Stimulated activated CD8-positive, alpha-beta memory T cell treated with anti-CD3 and anti-CD28 coated beads, Interleukin-15, amount 100 ng/mL, for 1 hour (primary cell): ENCODE measurements at regions not wholly inside any gene's neighbourhood (a gene's known extent, or its start where the extent isn't known, plus 50 kb on each side); places are given as distances from the start of the nearest gene placed in this dataset.
"Not testable (repeated sequence)": the region's sequence is repeated elsewhere in the genome, so short reads cannot be mapped to it uniquely, and the experiment has no call there.

Source experiments
- DNase-seq: peaks from one replicate; pipeline ENCODE4 v3.0.0-alpha.2; 2020; ENCODE audit warnings: low read depth

GRCh38 chr1:198977909-198978308 is 339.1 kb downstream of the PTPRC start:
- no peak for DNase-seq

- no peak for DNase-seq
These were observed 339.7 kb downstream of the PTPRC start for GRCh38 chr1:198978523-198978922.

- DNase-seq = no peak
These were observed 347.2 kb downstream of the PTPRC start for GRCh38 chr1:198986036-198986435.

- no peak for DNase-seq
These were observed 347.6 kb downstream of the PTPRC start for GRCh38 chr1:198986442-198986841.

GRCh38 chr1:199002661-199003060 is 363.8 kb downstream of the PTPRC start:
- DNase-seq = no peak

GRCh38 chr1:199007423-199007822 is 368.6 kb downstream of the PTPRC start:
- DNase-seq = no peak

GRCh38 chr1:199009447-199009846 is 370.6 kb downstream of the PTPRC start:
- no peak for DNase-seq

GRCh38 chr1:199010492-199010891 is 371.7 kb downstream of the PTPRC start:
- DNase-seq = no peak

GRCh38 chr1:199010933-199011332 is 372.1 kb downstream of the PTPRC start:
- DNase-seq = no peak

- DNase-seq = no peak
These were observed 377.0 kb downstream of the PTPRC start for GRCh38 chr1:199015799-199016198.

- DNase-seq = no peak
These were observed 379.8 kb downstream of the PTPRC start for GRCh38 chr1:199018471-199019135.

GRCh38 chr1:199020051-199020450 is 381.2 kb downstream of the PTPRC start:
- DNase-seq = no peak

- DNase-seq = no peak
These were observed 382.1 kb downstream of the PTPRC start for GRCh38 chr1:199020904-199021303.

GRCh38 chr1:199029401-199029800 is 390.6 kb downstream of the PTPRC start:
- no peak for DNase-seq

GRCh38 chr1:199029855-199030254 is 391.0 kb downstream of the PTPRC start:
- DNase-seq = no peak

GRCh38 chr1:199030541-199030940 is 391.7 kb downstream of the PTPRC start:
- DNase-seq = not testable (repeated sequence)

- not testable (repeated sequence) for DNase-seq
These were observed 392.3 kb downstream of the PTPRC start for GRCh38 chr1:199031170-199031569.

GRCh38 chr1:199032479-199032878 is 393.6 kb downstream of the PTPRC start:
- not testable (repeated sequence) for DNase-seq

GRCh38 chr1:199033661-199034060 is 394.8 kb downstream of the PTPRC start:
- no peak for DNase-seq

- DNase-seq = no peak
These were observed 399.3 kb downstream of the PTPRC start for GRCh38 chr1:199038156-199038555.

GRCh38 chr1:199040076-199040905 is 401.5 kb downstream of the PTPRC start:
- no peak for DNase-seq

GRCh38 chr1:199041173-199041914 is 402.5 kb downstream of the PTPRC start:
- no peak for DNase-seq

- DNase-seq = no peak
These were observed 403.4 kb downstream of the PTPRC start for GRCh38 chr1:199042193-199042592.
